KOPT-K1 (cell line): ENCODE measurements at regions not wholly inside any gene's neighbourhood (a gene's known extent, or its start where the extent isn't known, plus 50 kb on each side); places are given as distances from the start of the nearest gene placed in this dataset.

ENCODE experiments used
- H3K27ac ChIP-seq: fragments of 200-600 bp; sonication (generic); 2 replicates; pipeline ENCODE4 v1.5.1; 2016; ENCODE audit warnings: antibody characterized with exemption, mild to moderate bottlenecking, low read depth, low read length; ENCODE audit not compliant: poor library complexity, severe bottlenecking
- H3K36me3 ChIP-seq: fragments of 200-600 bp; sonication (generic); 2 replicates; pipeline ENCODE4 v1.5.1; 2017; ENCODE audit warnings: antibody characterized with exemption, mild to moderate bottlenecking, low read length, moderate library complexity; ENCODE audit not compliant: insufficient read depth
- H3K9me3 ChIP-seq: fragments of 200-600 bp; sonication (generic); 2 replicates; pipeline ENCODE4 v1.5.1; 2017; ENCODE audit warnings: antibody characterized with exemption, low read length, mild to moderate bottlenecking; ENCODE audit not compliant: insufficient read depth, poor library complexity, severe bottlenecking

- no peaks in the 10 kb centered on the region for H3K36me3 ChIP-seq
- H3K9me3 ChIP-seq, result no peaks in the 10 kb centered on the region
- H3K27ac ChIP-seq, result no peak overlapping the region
Measured at GRCh38 chr2:59068255-59068654, 827.1 kb upstream of the FANCL start.

DNA sequence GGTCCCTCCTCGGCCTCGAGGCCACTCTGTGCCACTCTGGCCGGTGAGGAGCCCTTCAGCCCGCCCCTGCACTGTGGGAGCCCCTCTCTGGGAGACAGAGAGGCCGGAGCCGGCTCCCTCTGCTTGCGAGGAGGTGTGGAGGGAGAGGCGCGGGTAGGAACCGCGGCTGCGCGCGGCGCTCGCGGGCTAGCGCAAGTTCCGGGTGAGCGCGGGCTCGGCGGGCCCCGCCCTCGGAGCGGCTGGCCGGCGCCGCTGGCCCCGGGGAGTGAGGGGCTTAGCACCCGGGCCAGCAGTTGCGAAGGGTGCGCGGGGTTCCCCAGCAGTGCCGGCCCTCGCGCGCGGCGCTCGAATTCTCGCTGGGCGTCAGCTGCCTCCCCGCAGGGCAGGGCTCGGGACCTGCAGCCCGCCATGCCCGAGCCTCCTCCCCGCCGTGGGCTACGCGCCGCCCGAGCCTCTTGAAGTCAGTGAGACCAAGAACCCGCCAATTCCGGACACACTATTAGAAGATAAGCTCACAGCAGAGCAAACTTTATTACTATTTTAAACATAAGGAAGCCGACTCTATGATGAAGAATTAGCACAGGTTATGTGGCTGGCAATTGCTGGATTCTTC is 825.8 kb upstream of the FANCL start:
- Histone ChIP-seq H3K27ac (no peak overlapping the region), H3K36me3 (no peaks in the 10 kb centered on the region), H3K9me3 (no peaks in the 10 kb centered on the region)

DNA sequence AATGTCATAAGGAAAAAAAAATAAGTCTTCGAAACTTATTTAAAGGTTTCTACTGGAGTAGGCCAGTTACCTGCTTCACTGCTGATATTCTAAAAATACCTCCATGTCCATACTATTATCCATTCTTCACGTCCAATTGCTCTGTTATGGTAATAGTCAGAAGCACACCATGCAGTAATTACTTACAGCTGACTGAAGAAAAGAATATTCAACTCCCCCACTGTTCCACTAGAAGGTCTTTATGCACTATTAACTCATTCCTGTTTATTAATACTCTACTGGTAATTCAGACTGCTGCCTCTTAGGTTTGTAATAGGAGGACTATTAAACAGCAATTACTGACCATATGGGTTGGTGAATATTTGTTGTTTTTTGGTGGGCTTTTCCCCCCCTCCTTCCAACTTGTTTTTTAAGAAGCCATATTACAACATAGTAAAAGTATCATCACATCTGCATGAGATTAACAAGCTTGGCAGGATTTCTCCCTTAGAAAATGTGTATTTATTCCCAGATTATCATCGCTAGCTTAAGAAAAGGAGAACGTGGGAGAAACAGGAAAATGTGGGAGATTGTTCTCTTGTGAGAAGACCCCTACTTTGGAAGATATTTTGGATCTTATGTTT is 806.4 kb upstream of the FANCL start:
- Histone ChIP-seq H3K36me3 (no peaks in the 10 kb centered on the region), H3K9me3 (no peaks in the 10 kb centered on the region), H3K27ac (no peak overlapping the region)

- no peaks in the 10 kb centered on the region for H3K9me3 ChIP-seq
- no peaks in the 10 kb centered on the region for H3K36me3 ChIP-seq
- no peak overlapping the region for H3K27ac ChIP-seq
Measured at GRCh38 chr2:59046401-59047372, 805.6 kb upstream of the FANCL start.

- no peak overlapping the region for H3K27ac ChIP-seq
- no peaks in the 10 kb centered on the region for H3K36me3 ChIP-seq
Measured at GRCh38 chr2:59044736-59045135, 803.6 kb upstream of the FANCL start.

DNA sequence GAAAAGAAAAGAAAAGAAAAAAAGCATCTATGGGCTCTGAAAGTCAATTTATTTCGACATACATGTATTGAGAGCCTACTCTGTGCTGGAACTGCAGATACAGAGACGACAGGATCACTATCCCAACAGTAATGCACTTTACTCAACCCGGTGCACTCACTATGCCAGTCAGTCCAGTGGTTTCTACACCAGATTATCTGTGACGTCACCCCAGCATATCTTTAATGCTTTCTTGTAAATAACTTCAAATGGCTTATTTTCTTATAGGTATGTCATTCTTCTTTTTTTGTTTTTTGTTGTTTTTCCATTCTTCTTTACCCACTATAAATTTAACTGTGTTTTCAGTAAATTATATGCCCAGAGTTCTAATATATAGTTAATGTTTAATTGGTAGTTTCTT is 800.0 kb upstream of the FANCL start:
- no peaks in the 10 kb centered on the region for H3K36me3 ChIP-seq
- H3K27ac ChIP-seq, result no peak overlapping the region
- H3K9me3 ChIP-seq, result no peaks in the 10 kb centered on the region

More at GRCh38 chr2:59044736-59045135, 803.6 kb upstream of the FANCL start:
- no peaks in the 10 kb centered on the region for H3K9me3 ChIP-seq

DNA sequence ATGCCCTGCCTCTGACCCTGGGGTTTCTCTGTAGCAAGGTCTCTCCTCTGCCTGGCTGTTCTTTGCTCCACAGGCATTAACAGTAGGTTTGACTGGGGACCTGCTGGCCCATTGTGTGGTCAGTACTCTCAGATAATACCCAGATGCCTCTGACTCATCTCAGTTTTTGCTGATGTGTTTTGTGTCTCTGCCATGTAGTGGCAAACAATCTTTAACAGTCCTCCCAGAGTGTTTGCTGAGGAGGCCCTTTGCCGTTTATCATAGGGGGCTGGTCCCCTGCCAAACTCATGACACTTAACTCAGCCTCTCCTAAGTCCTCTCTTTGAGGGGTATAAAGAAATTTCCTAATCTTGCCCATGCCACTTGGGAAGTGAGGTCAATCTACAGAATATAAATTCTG is 793.7 kb upstream of the FANCL start:
- Histone ChIP-seq H3K9me3 (no peaks in the 10 kb centered on the region), H3K36me3 (no peaks in the 10 kb centered on the region), H3K27ac (no peak overlapping the region)

GRCh38 chr2:59034106-59034505 is 793.0 kb upstream of the FANCL start:
- no peaks in the 10 kb centered on the region for H3K36me3 ChIP-seq
- H3K27ac ChIP-seq, result no peak overlapping the region

GRCh38 chr2:59033661-59034060 is 792.5 kb upstream of the FANCL start:
- no peaks in the 10 kb centered on the region for H3K36me3 ChIP-seq
- no peaks in the 10 kb centered on the region for H3K9me3 ChIP-seq
- H3K27ac ChIP-seq, result no peak overlapping the region

More at GRCh38 chr2:59034106-59034505, 793.0 kb upstream of the FANCL start:
- no peaks in the 10 kb centered on the region for H3K9me3 ChIP-seq

GRCh38 chr2:59032499-59032898 is 791.4 kb upstream of the FANCL start:
- no peaks in the 10 kb centered on the region for H3K9me3 ChIP-seq
- no peak overlapping the region for H3K27ac ChIP-seq
- no peaks in the 10 kb centered on the region for H3K36me3 ChIP-seq

- no peaks in the 10 kb centered on the region for H3K36me3 ChIP-seq
- no peak overlapping the region for H3K27ac ChIP-seq
- H3K9me3 ChIP-seq, result no peaks in the 10 kb centered on the region
Measured at GRCh38 chr2:59029058-59029457, 787.9 kb upstream of the FANCL start.

DNA sequence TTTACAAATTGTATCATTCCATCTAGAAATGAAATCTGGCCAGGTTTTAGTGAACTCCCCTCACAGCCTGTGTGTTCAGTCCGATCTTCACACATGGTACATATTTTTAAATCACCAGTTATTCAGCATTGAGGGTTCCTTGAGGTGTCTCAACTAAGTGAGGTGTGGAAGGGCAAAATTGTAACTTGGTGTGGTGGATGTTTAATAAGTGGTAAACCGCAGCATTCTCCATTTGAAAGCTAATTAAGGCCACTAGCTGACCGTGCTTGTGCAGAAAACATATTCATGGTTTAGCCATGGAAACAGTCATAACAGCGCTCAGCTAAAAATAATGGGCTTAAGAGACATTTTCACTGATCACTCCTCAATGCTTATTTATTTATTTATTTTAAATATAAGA is 786.2 kb upstream of the FANCL start:
- no peaks in the 10 kb centered on the region for H3K36me3 ChIP-seq
- no peaks in the 10 kb centered on the region for H3K9me3 ChIP-seq
- no peak overlapping the region for H3K27ac ChIP-seq

DNA sequence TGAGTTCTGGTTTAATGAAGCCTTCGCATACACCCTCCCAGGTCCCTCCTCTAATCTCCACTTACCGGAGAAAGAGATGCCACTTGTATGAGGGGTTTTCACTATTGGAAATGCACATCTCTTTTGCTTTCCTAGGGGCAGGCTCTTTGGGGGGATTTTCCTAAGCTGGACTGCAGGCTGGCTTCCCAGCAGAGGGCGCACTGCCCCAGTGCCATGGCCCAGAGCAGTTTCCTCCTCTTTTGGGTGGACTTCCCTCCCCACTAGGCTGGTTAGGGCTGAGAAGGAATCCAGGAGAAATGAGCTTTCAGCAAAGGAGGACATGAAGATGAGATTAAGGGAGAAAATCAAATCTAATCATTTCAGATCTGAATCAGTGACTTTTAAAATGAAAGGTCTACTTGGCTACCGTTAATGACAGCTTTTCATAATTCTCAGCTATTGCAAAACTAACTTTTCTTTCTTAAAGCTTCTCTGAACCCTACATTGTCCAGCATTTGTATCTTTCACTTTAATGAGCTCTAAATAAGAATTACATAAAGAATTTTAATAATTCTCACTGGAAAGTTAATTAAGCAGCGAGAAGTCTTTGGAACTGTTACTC is 784.1 kb upstream of the FANCL start:
- no peak overlapping the region for H3K27ac ChIP-seq
- no peaks in the 10 kb centered on the region for H3K9me3 ChIP-seq
- H3K36me3 ChIP-seq, result no peaks in the 10 kb centered on the region

DNA sequence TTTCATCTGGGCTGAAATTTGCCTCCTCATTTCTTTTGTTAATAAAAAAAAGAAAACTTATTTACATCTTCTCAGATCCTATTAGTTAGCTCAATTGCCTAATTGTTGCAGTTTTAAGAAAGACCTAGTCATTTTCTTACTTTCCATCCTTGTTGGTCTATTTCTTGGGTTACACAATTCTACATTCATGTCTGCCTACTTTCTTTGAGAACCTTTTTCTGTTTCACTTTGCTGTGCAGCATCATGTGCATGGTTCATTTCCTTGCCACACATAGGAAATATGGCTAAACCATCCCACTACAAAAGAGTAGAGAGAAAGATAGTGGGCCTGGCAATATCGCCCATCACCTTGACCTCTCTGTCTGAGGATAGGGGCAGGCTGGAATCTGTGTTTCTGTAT is 780.7 kb upstream of the FANCL start:
- no peak overlapping the region for H3K27ac ChIP-seq
- no peaks in the 10 kb centered on the region for H3K9me3 ChIP-seq
- H3K36me3 ChIP-seq, result no peaks in the 10 kb centered on the region

DNA sequence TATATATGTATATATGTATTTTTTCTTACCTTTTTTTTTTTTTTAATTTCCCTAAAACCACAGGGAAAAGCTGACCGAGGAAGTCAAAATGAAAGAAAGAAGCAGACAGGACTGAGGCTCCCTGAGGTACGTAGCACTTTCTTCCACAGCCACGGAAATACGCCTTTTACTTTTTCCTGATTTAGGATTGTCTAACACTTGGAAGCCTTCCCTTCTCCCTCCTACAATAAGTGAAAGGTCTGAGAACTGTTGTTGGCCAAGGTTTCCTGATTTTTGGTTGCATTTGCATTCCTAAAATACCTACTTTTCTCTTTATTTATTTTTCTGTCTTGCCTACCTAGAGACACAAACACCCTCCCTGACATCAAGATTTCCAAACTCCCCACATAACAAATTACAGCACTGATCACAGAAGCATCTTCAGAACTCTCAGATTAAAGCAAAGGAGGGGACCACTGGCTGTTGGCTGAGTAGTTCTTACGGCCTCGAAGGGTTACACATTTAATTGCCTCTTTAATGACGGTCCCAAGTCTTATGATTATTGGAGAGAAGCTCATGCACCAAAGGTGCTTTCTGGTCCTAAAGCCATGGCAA is 778.5 kb upstream of the FANCL start:
- H3K9me3 ChIP-seq, result peaks cover 8% of the 10 kb centered on the region
- no peak overlapping the region for H3K27ac ChIP-seq
- H3K36me3 ChIP-seq, result no peaks in the 10 kb centered on the region
